ENCODE measurements at regions not wholly inside any gene's neighbourhood (a gene's known extent, or its start where the extent isn't known, plus 50 kb on each side); places are given as distances from the start of the nearest gene placed in this dataset.

DNA sequence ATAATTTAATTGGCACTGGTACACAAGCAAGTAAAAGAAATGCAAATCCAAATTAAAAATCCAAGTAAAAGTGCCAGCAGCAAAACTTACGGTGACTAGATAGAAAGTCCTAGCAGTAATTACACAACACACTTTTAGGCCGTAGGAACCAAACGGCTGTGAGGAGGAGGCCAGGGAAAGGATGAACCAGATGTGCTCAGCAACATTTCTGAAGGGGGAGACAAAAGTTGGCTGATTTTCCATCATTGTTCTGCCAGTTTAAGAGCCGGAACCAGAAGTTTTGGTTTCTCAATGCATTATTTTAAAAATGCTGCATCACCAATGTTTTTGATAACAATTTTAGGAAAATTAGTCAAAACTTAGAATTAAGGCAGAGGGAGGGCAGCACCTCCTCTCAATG is 68.7 kb upstream of the ENPP6 start:
- Histone ChIP-seq H3K4me3 (replicated peaks; ENCODE audit: low read depth, low read length) (no peak overlapping the region), H3K36me3 (ENCODE audit: control insufficient read depth, insufficient read depth, low read length) (no peaks in the 10 kb centered on the region), H3K27me3 (replicated peaks; ENCODE audit: control insufficient read depth, insufficient read depth, low read length) (no peaks in the 10 kb centered on the region)
- no peak for DNase-seq (ENCODE audit: extremely low read depth, insufficient read length)
- no peak for TF ChIP-seq CTCF (IDR thresholded peaks at IDR 0.05; ENCODE audit: insufficient read depth, low read length, poor library complexity, severe bottlenecking)

DNA sequence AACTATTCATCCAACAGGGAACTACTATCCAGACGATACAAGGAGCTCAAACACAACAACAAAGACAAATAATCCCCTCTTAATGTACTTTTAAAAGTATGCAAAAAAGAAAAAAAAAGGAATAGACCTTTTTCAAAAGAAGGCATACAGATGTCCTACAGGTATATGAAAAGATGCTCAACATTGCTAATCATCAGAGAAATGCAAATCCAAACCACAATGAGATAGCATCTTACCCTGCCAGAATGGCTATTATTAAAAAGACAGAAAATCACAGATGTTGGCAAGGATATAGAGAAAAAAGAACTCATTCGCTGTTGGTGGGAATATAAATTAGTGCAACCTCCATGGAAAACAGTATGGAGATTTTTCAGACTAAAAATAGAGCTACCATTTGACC is 67.1 kb upstream of the ENPP6 start:
- no peaks in the 10 kb centered on the region for H3K27me3 ChIP-seq (replicated peaks; ENCODE audit: control insufficient read depth, insufficient read depth, low read length)
- H3K4me3 ChIP-seq (replicated peaks; ENCODE audit: low read depth, low read length): peak overlapping the region; percentile 66
- peak; percentile 43 for DNase-seq (ENCODE audit: extremely low read depth, insufficient read length)
- no peaks in the 10 kb centered on the region for H3K36me3 ChIP-seq (ENCODE audit: control insufficient read depth, insufficient read depth, low read length)
- TF ChIP-seq CTCF (IDR thresholded peaks at IDR 0.05; ENCODE audit: insufficient read depth, low read length, poor library complexity, severe bottlenecking): no peak

DNA sequence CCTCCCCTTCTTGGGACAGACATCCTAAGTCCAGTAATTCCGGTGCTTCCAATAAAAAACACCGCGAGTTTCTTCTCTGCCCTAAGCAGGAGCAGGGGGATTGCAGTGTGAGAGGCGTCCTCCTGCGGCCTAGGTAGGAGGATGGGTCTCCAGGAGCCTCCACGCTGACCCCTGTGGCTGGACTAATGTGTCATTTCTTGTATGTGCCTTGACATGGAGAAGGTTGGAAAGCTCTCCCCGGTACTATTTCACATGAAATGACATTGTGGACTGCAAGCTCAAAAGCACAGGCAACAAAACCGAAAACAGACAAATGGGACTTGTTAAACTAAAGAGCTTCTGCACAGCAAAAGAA is 66.6 kb upstream of the ENPP6 start:
- Histone ChIP-seq H3K4me3 (replicated peaks; ENCODE audit: low read depth, low read length) (peak overlapping the region; percentile 66), H3K36me3 (ENCODE audit: control insufficient read depth, insufficient read depth, low read length) (no peaks in the 10 kb centered on the region), H3K27me3 (replicated peaks; ENCODE audit: control insufficient read depth, insufficient read depth, low read length) (no peaks in the 10 kb centered on the region)
- peak; percentile 56 for DNase-seq (ENCODE audit: extremely low read depth, insufficient read length)
- TF ChIP-seq CTCF (IDR thresholded peaks at IDR 0.05; ENCODE audit: insufficient read depth, low read length, poor library complexity, severe bottlenecking): no peak

DNA sequence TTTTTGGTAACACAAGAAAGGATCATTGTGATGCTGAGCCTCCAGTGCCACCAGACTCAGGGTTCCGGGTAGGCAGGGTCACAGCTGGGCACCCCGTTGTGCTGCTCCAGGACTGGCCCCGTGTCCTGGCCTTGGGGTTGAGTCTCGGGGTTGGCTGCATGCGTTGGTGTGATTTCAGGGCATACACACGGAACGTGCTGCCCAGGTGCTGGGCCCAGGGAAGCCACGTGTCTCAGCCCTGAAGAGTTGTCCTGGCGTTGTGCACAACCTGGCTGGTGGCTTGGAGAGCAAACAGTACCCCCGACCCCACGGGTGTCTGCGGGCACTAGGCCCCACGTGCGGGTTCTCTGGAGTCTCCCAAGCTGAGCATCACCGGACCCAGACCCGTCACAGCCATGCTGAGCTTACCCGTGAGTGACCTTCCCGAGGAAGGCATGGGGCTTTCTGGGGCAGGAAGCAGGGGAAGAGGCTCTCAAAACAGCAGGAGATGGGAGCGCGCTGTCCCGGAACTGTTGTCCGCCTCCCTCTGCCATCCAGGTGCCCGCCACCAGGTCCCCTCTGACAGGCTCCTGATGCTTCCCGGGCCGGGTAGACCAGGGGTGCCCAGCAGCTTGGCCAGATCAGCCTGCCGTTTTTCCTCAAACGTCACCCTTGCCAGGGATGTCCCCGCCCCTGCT is 66.1 kb upstream of the ENPP6 start:
- Histone ChIP-seq H3K36me3 (ENCODE audit: control insufficient read depth, insufficient read depth, low read length) (no peaks in the 10 kb centered on the region), H3K27me3 (replicated peaks; ENCODE audit: control insufficient read depth, insufficient read depth, low read length) (no peaks in the 10 kb centered on the region), H3K4me3 (replicated peaks; ENCODE audit: low read depth, low read length) (peak overlapping the region; percentile 66)
- no peak for TF ChIP-seq CTCF (IDR thresholded peaks at IDR 0.05; ENCODE audit: insufficient read depth, low read length, poor library complexity, severe bottlenecking)
- peak; percentile 70 for DNase-seq (ENCODE audit: extremely low read depth, insufficient read length)

- Histone ChIP-seq H3K36me3 (ENCODE audit: control insufficient read depth, insufficient read depth, low read length) (no peaks in the 10 kb centered on the region), H3K27me3 (replicated peaks; ENCODE audit: control insufficient read depth, insufficient read depth, low read length) (no peaks in the 10 kb centered on the region), H3K4me3 (replicated peaks; ENCODE audit: low read depth, low read length) (peak overlapping the region; percentile 66)
- DNase-seq (ENCODE audit: extremely low read depth, insufficient read length): peak; percentile 84
- peak; percentile 41 for TF ChIP-seq CTCF (IDR thresholded peaks at IDR 0.05; ENCODE audit: insufficient read depth, low read length, poor library complexity, severe bottlenecking)
These were observed 65.4 kb upstream of the ENPP6 start for GRCh38 chr4:184282895-184283654.
